ENCODE measurements at regions not wholly inside any gene's neighbourhood (a gene's known extent, or its start where the extent isn't known, plus 50 kb on each side); places are given as distances from the start of the nearest gene placed in this dataset.
A peak's percentile ranks its signal among the peaks of the same experiment; 100 is the strongest.

DNA sequence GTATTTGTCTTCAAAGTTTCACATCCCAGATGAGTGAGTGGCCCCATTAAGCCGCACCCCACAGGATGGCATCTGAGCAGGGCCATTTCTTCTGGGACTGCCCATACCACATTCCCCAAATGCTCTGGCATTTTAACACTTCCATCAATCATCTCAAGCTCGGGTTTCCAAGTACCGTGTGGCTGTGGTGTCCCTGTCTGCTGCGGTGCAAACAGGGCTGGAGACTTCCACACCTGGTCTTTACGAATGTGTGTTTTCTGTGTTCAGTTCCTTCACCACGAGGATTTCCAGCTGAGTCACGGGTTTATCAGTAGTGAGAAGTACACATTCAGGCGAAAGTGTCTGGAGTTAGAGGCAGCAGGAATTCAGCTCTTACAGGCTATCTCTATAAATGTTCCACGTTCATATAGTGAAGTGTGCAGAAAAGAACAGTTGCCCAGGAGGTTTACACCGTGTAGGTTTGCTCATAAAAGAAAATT is 195.2 kb downstream of the RHOU start:
- peak in 1 of 2 donors; percentile 42 for DNase-seq (ENCODE audit: low spot score in 2 of 2)
- TF ChIP-seq CTCF (IDR thresholded peaks at IDR 0.05), result no peak
- TF ChIP-seq POLR2A (IDR thresholded peaks at IDR 0.05), result no peak
- intact Hi-C loops (cut with DNase I; ENCODE audit: low total_unique reads), result no loop called here
- H3K4me3 ChIP-seq (ENCODE audit: low read depth, poor library complexity, severe bottlenecking), result no peak overlapping the region
- WGBS, 2 donors, result 48 to 53% methylated on average over 10 of the region's 10 CpGs

- intact Hi-C loops (cut with DNase I; ENCODE audit: low total_unique reads), result no loop called here
- no peak overlapping the region for H3K4me3 ChIP-seq (ENCODE audit: low read depth, poor library complexity, severe bottlenecking)
- DNase-seq (ENCODE audit: low spot score in 2 of 2), result peak in 1 of 2 donors; percentile 36
- TF ChIP-seq CTCF (IDR thresholded peaks at IDR 0.05) (no peak), POLR2A (IDR thresholded peaks at IDR 0.05) (no peak)
- WGBS, 2 donors, result 88 to 91% methylated on average over 3 of the region's 3 CpGs
These were observed 198.5 kb downstream of the RHOU start for GRCh38 chr1:228933753-228934152.

DNA sequence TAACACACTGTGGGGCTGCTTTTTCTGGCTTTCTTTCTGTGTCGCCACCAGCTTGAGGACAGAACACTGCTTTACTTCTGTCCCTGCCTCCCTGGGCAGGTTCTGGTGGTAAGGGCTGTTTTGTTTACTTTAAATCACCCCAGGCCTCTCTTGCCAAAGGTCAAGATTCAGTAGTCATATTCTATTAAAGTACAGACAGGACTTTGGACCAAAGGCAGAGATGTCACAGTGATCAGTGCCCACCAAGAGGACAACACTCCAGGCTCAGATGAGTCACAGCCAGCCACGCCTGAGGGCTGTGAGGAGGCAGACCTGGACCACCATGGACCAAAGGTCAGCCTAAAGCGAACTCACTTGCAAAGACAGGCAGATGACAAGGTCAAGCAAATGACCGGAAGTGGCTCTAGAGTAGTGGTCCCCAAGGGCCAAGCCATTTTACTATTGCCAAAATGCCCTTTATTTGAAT is 200.0 kb downstream of the RHOU start:
- intact Hi-C loops (cut with DNase I; ENCODE audit: low total_unique reads), result no loop called here
- H3K4me3 ChIP-seq (ENCODE audit: low read depth, poor library complexity, severe bottlenecking), result no peak overlapping the region
- peak in 1 of 2 donors; percentile 59 for DNase-seq (ENCODE audit: low spot score in 2 of 2)
- TF ChIP-seq CTCF (IDR thresholded peaks at IDR 0.05) (peak in 1 of 3 donors; percentile 10), POLR2A (IDR thresholded peaks at IDR 0.05) (no peak)
- WGBS, 2 donors, result 88 to 92% methylated on average over 4 of the region's 4 CpGs

GRCh38 chr1:228935855-228936727 is 200.8 kb downstream of the RHOU start:
- intact Hi-C loops (cut with DNase I; ENCODE audit: low total_unique reads), result no loop called here
- TF ChIP-seq CTCF (IDR thresholded peaks at IDR 0.05), result no peak
- no peak for TF ChIP-seq POLR2A (IDR thresholded peaks at IDR 0.05)
- 71 to 78% methylated on average over 15 of the region's 15 CpGs for WGBS, 2 donors
- H3K4me3 ChIP-seq (ENCODE audit: low read depth, poor library complexity, severe bottlenecking), result no peak overlapping the region
- DNase-seq (ENCODE audit: low spot score in 2 of 2), result peak in 1 of 2 donors; percentile 64

GRCh38 chr1:228936881-228937280 is 201.6 kb downstream of the RHOU start:
- WGBS, 2 donors, result 87 to 90% methylated on average over 6 of the region's 6 CpGs
- peak in 1 of 2 donors; percentile 70 for DNase-seq (ENCODE audit: low spot score in 2 of 2)
- TF ChIP-seq CTCF (IDR thresholded peaks at IDR 0.05) (no peak), POLR2A (IDR thresholded peaks at IDR 0.05) (no peak)
- intact Hi-C loops (cut with DNase I; ENCODE audit: low total_unique reads), result no loop called here
- H3K4me3 ChIP-seq (ENCODE audit: low read depth, poor library complexity, severe bottlenecking), result no peak overlapping the region
